WERI-Rb-1 (cell line): ENCODE measurements at regions not wholly inside any gene's neighbourhood (a gene's known extent, or its start where the extent isn't known, plus 50 kb on each side); places are given as distances from the start of the nearest gene placed in this dataset.
"Not testable (repeated sequence)": the region's sequence is repeated elsewhere in the genome, so short reads cannot be mapped to it uniquely, and the experiment has no call there.

Experiments
- DNase-seq: peaks from one replicate; pipeline ENCODE4 v3.0.0-alpha.2; 2020
- H3K27ac ChIP-seq: fragments of 250-450 bp; sonication (Bioruptor Pico); 2 replicates; pipeline ENCODE4 v1.5.1; 2020; ENCODE audit warnings: mild to moderate bottlenecking, moderate library complexity
- H3K27me3 ChIP-seq: fragments of 250-450 bp; sonication (Bioruptor Pico); 2 replicates; pipeline ENCODE4 v1.5.1; 2021; ENCODE audit warnings: mild to moderate bottlenecking, low read depth, moderate library complexity; ENCODE audit not compliant: insufficient read depth, severe bottlenecking
- H3K36me3 ChIP-seq: fragments of 250-450 bp; sonication (Bioruptor Pico); 2 replicates; pipeline ENCODE4 v1.5.1; 2020; ENCODE audit warnings: mild to moderate bottlenecking, moderate library complexity
- H3K4me3 ChIP-seq: 2 replicates; pipeline ENCODE4 v1.5.1; 2011; ENCODE audit warnings: low read depth, mild to moderate bottlenecking, control low read depth, low read length
- H3K9me3 ChIP-seq: fragments of 250-450 bp; sonication (Bioruptor Pico); 2 replicates; pipeline ENCODE4 v1.5.1; 2021; ENCODE audit warnings: mild to moderate bottlenecking, moderate library complexity; ENCODE audit not compliant: severe bottlenecking
- CTCF ChIP-seq: IDR thresholded peaks from 2 replicates; pipeline ENCODE4 v1.5.1; 2011; ENCODE audit warnings: low read depth, mild to moderate bottlenecking, control low read depth, inconsistent platforms, low read length

GRCh38 chr17:28256881-28257280, 62.1 kb upstream of the TMEM97 start:
- DNase-seq: no peak

DNA sequence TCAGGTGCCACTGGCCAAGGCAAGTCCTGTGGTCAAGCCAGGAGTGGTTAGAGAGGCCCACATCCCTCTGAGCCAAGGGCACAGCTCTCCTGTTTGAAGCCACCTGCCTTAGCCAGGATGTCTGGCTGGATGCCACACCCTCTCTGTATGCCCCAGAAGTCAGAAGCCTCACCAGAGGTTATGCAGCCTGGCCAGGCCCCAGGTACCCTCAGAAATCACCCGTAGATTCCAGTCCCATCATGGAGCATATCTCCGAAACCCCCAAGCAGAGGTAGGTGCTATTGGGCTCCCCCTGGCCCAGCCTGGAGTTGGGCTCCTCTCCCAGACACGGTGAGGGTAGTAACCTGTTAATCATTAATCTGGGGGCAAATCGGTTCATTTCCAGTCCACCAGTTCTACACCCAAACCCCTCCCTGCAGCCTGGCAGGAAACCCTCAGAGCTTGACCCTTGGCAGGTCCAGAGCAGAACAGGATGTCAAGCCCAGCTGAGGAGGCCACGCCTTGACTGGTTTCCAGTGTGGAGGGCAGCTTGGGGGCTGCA, 60.6 kb upstream of the TMEM97 start:
- Histone ChIP-seq H3K4me3 (no peak overlapping the region), H3K27ac (no peak overlapping the region), H3K27me3 (no peaks in the 10 kb centered on the region), H3K36me3 (no peaks in the 10 kb centered on the region), H3K9me3 (peaks cover 7% of the 10 kb centered on the region)
- no peak for DNase-seq
- no peak for TF ChIP-seq CTCF

More at GRCh38 chr17:28256881-28257280, 62.1 kb upstream of the TMEM97 start:
- no peak overlapping the region for H3K4me3 ChIP-seq
- TF ChIP-seq CTCF: no peak
- H3K27me3 ChIP-seq: no peaks in the 10 kb centered on the region
- no peaks in the 10 kb centered on the region for H3K36me3 ChIP-seq
- peaks cover under 1% of the 10 kb centered on the region for H3K9me3 ChIP-seq
- H3K27ac ChIP-seq: no peak overlapping the region

DNA sequence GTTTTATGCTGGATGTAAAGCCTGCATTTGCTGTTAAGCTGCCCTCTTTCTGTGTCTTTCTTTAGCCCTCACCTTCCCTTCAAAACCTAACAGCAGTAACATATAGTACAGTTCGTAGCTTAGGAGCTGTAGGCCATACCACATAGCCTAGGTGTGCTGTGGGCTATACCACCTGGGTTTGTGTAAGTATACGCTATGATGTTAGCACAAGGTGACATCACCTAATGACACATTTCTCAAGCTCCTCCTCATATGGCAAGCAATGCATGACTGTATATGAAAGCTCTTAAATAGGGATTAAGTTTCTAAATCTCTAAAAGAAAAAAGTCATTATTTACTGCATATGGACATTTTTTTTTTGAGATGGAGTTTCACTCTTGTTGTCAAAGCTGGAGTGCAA, 57.8 kb upstream of the TMEM97 start:
- H3K4me3 ChIP-seq: no peak overlapping the region
- no peak for TF ChIP-seq CTCF
- H3K9me3 ChIP-seq: peaks cover 7% of the 10 kb centered on the region

GRCh38 chr17:28262123-28262745, 56.8 kb upstream of the TMEM97 start:
- H3K36me3 ChIP-seq, H3K27me3 ChIP-seq, H3K4me3 ChIP-seq, DNase-seq, H3K27ac ChIP-seq: not testable (repeated sequence)
- H3K9me3 ChIP-seq: peaks cover 10% of the 10 kb centered on the region

More for the DNA sequence above, 57.8 kb upstream of the TMEM97 start:
- DNase-seq: no peak
- Histone ChIP-seq H3K27me3 (no peaks in the 10 kb centered on the region), H3K27ac (no peak overlapping the region), H3K36me3 (no peaks in the 10 kb centered on the region)

- not testable (repeated sequence) for H3K27me3 ChIP-seq, H3K4me3 ChIP-seq, H3K27ac ChIP-seq, H3K36me3 ChIP-seq, DNase-seq
- peaks cover 10% of the 10 kb centered on the region for H3K9me3 ChIP-seq
Measured at GRCh38 chr17:28264902-28265548, 54.0 kb upstream of the TMEM97 start.

DNA sequence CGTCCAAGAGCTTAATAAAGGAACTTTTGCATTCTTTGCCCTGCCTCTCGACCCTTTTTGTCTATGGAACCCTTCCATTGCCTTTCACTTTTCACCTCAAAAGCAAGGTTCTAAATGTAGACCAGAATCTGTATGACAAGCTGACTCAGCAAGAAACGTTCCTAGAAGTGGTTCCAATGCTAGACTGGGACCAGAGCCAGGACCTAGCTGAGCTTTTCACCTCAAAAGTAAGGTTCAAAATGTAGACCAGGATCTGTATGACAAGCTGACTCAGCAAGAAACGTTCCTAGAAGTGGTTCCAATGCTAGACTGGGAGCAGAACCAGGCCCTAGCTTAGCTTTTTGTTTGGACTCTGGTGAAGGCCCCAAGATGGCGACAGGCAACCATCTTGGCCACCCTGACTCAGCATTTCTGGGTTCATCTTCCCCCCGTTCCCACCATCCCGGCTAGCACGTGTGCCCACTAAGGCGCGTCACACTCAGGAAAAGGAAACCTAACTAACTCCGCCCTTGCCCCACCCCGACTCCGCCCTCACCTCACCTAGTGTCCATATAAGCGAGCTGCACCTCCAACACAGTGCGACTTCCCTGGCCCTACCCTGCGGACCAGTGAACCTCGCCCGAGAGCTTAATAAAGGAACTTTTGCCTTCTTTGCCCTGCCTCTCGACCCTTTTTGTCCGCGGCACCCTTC, 53.0 kb upstream of the TMEM97 start:
- not testable (repeated sequence) for H3K36me3 ChIP-seq, H3K27me3 ChIP-seq, H3K27ac ChIP-seq, H3K4me3 ChIP-seq, DNase-seq
- H3K9me3 ChIP-seq: peaks cover 10% of the 10 kb centered on the region

- not testable (repeated sequence) for H3K27me3 ChIP-seq, H3K4me3 ChIP-seq, DNase-seq, H3K36me3 ChIP-seq, H3K27ac ChIP-seq
- H3K9me3 ChIP-seq: peaks cover 10% of the 10 kb centered on the region
Measured at GRCh38 chr17:28266547-28266920, 52.5 kb upstream of the TMEM97 start.

- DNase-seq, H3K27ac ChIP-seq, H3K36me3 ChIP-seq, H3K9me3 ChIP-seq, H3K4me3 ChIP-seq, H3K27me3 ChIP-seq: not testable (repeated sequence)
Measured at GRCh38 chr17:28266926-28267719, 51.9 kb upstream of the TMEM97 start.
